WTC11 (cell line): ENCODE measurements at regions not wholly inside any gene's neighbourhood (a gene's known extent, or its start where the extent isn't known, plus 50 kb on each side); places are given as distances from the start of the nearest gene placed in this dataset.

Experiments used
- ATAC-seq: fragments of 200-7000 bp; cut with Tn5 transposase; 2 replicates; pipeline ENCODE4 v1.10.0; 2021; ENCODE audit warnings: mild to moderate bottlenecking, moderate library complexity
- CTCF ChIA-PET: fragments of 300-600 bp; sonication (Branson Sonifier 250); formaldehyde crosslinking; loops from one replicate; lab custom pipeline; 2021; ENCODE audit warnings: antibody characterized with exemption; lab: Charles Lee
- POLR2A ChIA-PET: fragments of 350-600 bp; sonication (Branson Sonifier 250); formaldehyde crosslinking; loops from one replicate; lab custom pipeline; 2021; ENCODE audit warnings: antibody characterized with exemption; lab: Charles Lee
- DNase-seq: peaks from one replicate; pipeline ENCODE4 v3.0.0; 2021; ENCODE audit warnings: low spot score
- H3K27ac Mint-ChIP-seq: 2 replicates; pipeline ENCODE4 v1.8.0; 2021; ENCODE audit warnings: mixed read lengths
- H3K27me3 Mint-ChIP-seq: 2 replicates; pipeline ENCODE4 v1.8.0; 2021; ENCODE audit warnings: low read depth, mild to moderate bottlenecking, moderate library complexity, mixed read lengths
- H3K36me3 Mint-ChIP-seq: 2 replicates; pipeline ENCODE4 v1.8.0; 2021; ENCODE audit warnings: mixed read lengths
- H3K4me1 Mint-ChIP-seq: 2 replicates; pipeline ENCODE4 v1.8.0; 2022; ENCODE audit warnings: mixed read lengths
- H3K4me3 Mint-ChIP-seq: 2 replicates; pipeline ENCODE4 v1.8.0; 2021; ENCODE audit warnings: mild to moderate bottlenecking, moderate library complexity, mixed read lengths
- H3K9me3 Mint-ChIP-seq: 2 replicates; pipeline ENCODE4 v1.8.0; 2021; ENCODE audit warnings: mixed read lengths
- ATF1 ChIP-seq: sonication (generic); formaldehyde crosslinking; IDR thresholded peaks from 2 replicates; pipeline ENCODE4 v1.8.1; 2023; ENCODE audit warnings: mild to moderate bottlenecking, moderate library complexity, missing genetic modification reagents
- ATF6 ChIP-seq: sonication (generic); formaldehyde crosslinking; IDR thresholded peaks from 2 replicates; pipeline ENCODE4 v1.8.1; 2023; ENCODE audit warnings: mild to moderate bottlenecking, missing genetic modification reagents
- CREM ChIP-seq: sonication (generic); formaldehyde crosslinking; IDR thresholded peaks from 2 replicates; pipeline ENCODE4 v1.8.1; 2022; ENCODE audit warnings: mild to moderate bottlenecking, missing genetic modification reagents, moderate library complexity
- E2F4 ChIP-seq: sonication (generic); formaldehyde crosslinking; IDR thresholded peaks from 2 replicates; pipeline ENCODE4 v1.8.1; 2022; ENCODE audit warnings: low read depth, mild to moderate bottlenecking, moderate library complexity, missing genetic modification reagents, borderline replicate concordance
- EMX1 ChIP-seq: fragments of 250-450 bp; sonication (Bioruptor Pico); IDR thresholded peaks from 2 replicates; pipeline ENCODE4 v1.8.0; 2021; ENCODE audit warnings: mild to moderate bottlenecking
- GTF2I ChIP-seq: fragments of 250-450 bp; sonication (Bioruptor Pico); conservative IDR thresholded peaks from 2 replicates; pipeline ENCODE4 v1.4.0; 2021; ENCODE audit warnings: mild to moderate bottlenecking
- JAZF1 ChIP-seq: fragments of 250-450 bp; sonication (Bioruptor Pico); IDR thresholded peaks from 2 replicates; pipeline ENCODE4 v1.9.0; 2021; ENCODE audit warnings: moderate library complexity, mild to moderate bottlenecking, inconsistent platforms
- PRDM15 ChIP-seq: sonication (generic); formaldehyde crosslinking; IDR thresholded peaks from 2 replicates; pipeline ENCODE4 v1.8.0; 2022; ENCODE audit warnings: missing genetic modification reagents
- RORB ChIP-seq: fragments of 250-450 bp; sonication (Bioruptor Pico); IDR thresholded peaks from 2 replicates; pipeline ENCODE4 v1.9.0; 2021; ENCODE audit warnings: mild to moderate bottlenecking
- ZBTB21 ChIP-seq: sonication (generic); formaldehyde crosslinking; IDR thresholded peaks from 2 replicates; pipeline ENCODE4 v1.8.1; 2023; ENCODE audit warnings: mild to moderate bottlenecking, missing genetic modification reagents, borderline replicate concordance
- ZBTB43 ChIP-seq: sonication (generic); formaldehyde crosslinking; IDR thresholded peaks from 2 replicates; pipeline ENCODE4 v1.8.1; 2023; ENCODE audit warnings: mild to moderate bottlenecking, missing genetic modification reagents
- ZNF263 ChIP-seq: sonication (generic); formaldehyde crosslinking; IDR thresholded peaks from 2 replicates; pipeline ENCODE4 v1.8.1; 2022; ENCODE audit warnings: low read depth, mild to moderate bottlenecking, moderate library complexity, missing genetic modification reagents
- ZNF423 ChIP-seq: fragments of 250-450 bp; sonication (Bioruptor Pico); IDR thresholded peaks from 2 replicates; pipeline ENCODE4 v2.1.2; 2022; ENCODE audit warnings: mild to moderate bottlenecking, moderate library complexity
- ZNF512 ChIP-seq: sonication (generic); formaldehyde crosslinking; IDR thresholded peaks from 2 replicates; pipeline ENCODE4 v1.8.1; 2022; ENCODE audit warnings: missing genetic modification reagents, borderline replicate concordance
- ZNF671 ChIP-seq: fragments of 250-450 bp; sonication (Bioruptor Pico); IDR thresholded peaks from 2 replicates; pipeline ENCODE4 v1.8.0; 2021; ENCODE audit warnings: mild to moderate bottlenecking

- no peak for TF ChIP-seq ZNF512 (CRISPR knock-in tag)
- TF ChIP-seq ATF1 (CRISPR knock-in tag) = no peak
- TF ChIP-seq JAZF1 (CRISPR knock-in tag) = no peak
- no peak for TF ChIP-seq ZBTB21 (CRISPR knock-in tag)
- TF ChIP-seq PRDM15 (CRISPR knock-in tag) = no peak
- TF ChIP-seq ZNF671 = no peak
- TF ChIP-seq ZBTB43 = no peak
- no peak for TF ChIP-seq EMX1 (CRISPR knock-in tag)
- no peak for TF ChIP-seq ATF6
These were observed 222.1 kb upstream of the SNX7 start (continued) for GRCh38 chr1:98439471-98439870.

- peak; percentile 46; the same call in 1 of the 2 replicates for TF ChIP-seq RORB
- no peak for TF ChIP-seq CREM (CRISPR knock-in tag)
- TF ChIP-seq E2F4 = no peak
- TF ChIP-seq ZBTB43 = no peak
- no peak for TF ChIP-seq ZNF263 (CRISPR knock-in tag)
- TF ChIP-seq ZNF423 (CRISPR knock-in tag) = no peak
- no peak for TF ChIP-seq GTF2I (CRISPR knock-in tag)
- TF ChIP-seq EMX1 (CRISPR knock-in tag) = no peak
- no peaks in the 10 kb centered on the region for H3K9me3 Mint-ChIP-seq
- no peak overlapping the region for H3K4me3 Mint-ChIP-seq
- peaks cover 4% of the 10 kb centered on the region; the same call in 1 of the 2 replicates for H3K4me1 Mint-ChIP-seq
- ChIA-PET CTCF (no interaction called here), POLR2A (no interaction called here)
- H3K27ac Mint-ChIP-seq = no peak overlapping the region
- no peak for DNase-seq
- no peaks in the 10 kb centered on the region for H3K27me3 Mint-ChIP-seq
- H3K36me3 Mint-ChIP-seq = no peaks in the 10 kb centered on the region
- no peak for ATAC-seq
These were observed 224.0 kb upstream of the SNX7 start for GRCh38 chr1:98437540-98437939.
